Limb (tissue), 2 donors: ENCODE measurements at regions not wholly inside any gene's neighbourhood (a gene's known extent, or its start where the extent isn't known, plus 50 kb on each side); places are given as distances from the start of the nearest gene placed in this dataset.

Experiments
- DNase-seq, 2 donors: peaks; one replicate each; pipeline ENCODE4 v3.0.0-alpha.2; 2016; ENCODE audit errors: extremely low spot score in 2 of 2

DNA sequence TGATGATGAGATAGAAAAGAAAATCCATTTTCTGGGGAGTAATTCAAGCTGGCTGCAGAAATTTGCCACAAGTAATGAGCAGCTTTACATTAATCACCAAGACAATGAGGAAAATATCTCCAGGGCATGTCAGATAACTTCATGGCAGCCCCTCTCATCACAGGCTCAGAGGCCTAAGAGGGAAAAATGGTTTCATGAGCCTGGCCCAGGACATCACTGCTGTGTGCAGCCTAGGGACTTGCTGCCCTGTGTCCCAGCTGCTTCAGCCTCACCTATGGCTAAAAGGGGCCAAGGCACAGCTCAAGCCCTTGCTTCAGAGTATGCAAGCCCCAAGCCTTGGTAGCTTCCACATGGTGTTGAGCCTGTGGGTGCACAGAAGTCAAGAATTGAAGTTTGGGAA is 161.7 kb downstream of the OPA1 start:
- DNase-seq = no peak

DNA sequence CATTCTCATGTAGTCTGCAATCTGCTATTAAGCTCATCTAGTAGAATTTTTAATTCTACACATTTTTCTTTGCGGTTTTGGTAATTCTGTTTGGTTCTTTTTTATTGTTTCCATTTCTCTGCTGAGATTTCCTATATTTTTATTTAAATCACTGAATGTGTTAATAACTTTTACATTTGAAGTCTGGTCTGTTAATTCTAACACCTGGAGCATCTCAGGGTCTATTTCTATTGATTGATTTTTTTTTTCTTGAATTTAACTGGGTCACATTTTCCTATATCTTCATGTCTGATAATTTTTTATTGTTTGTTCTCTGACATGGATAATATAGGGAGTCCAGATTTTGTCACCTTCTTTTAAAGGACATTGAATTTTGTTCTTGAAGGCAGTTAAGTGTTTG is 163.5 kb downstream of the OPA1 start:
- DNase-seq = no peak

DNA sequence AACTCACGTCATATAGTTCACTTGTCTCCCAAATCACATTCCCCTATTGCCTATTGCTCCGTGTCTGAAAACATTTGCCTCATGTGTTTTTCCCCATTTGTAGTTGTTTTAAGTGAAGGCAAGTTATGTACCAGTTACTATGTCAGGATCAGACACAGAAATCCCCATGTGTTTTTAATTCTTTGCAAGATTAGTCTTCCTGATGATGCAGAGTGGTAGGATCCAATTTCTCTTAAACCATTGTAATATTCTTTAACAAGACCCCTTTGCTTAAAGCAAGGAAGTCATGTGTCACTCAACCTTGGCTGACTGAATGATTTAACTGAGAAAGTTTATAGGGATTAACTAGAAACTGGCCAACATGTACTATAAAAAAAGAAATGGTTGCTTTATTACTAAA is 164.4 kb downstream of the OPA1 start:
- DNase-seq = no peak

GRCh38 chr3:193761969-193762368 is 169.0 kb downstream of the OPA1 start:
- no peak for DNase-seq

GRCh38 chr3:193762657-193763056 is 169.6 kb downstream of the OPA1 start:
- no peak for DNase-seq

- no peak for DNase-seq
Measured at GRCh38 chr3:193764959-193765358, 172.0 kb downstream of the OPA1 start.

DNA sequence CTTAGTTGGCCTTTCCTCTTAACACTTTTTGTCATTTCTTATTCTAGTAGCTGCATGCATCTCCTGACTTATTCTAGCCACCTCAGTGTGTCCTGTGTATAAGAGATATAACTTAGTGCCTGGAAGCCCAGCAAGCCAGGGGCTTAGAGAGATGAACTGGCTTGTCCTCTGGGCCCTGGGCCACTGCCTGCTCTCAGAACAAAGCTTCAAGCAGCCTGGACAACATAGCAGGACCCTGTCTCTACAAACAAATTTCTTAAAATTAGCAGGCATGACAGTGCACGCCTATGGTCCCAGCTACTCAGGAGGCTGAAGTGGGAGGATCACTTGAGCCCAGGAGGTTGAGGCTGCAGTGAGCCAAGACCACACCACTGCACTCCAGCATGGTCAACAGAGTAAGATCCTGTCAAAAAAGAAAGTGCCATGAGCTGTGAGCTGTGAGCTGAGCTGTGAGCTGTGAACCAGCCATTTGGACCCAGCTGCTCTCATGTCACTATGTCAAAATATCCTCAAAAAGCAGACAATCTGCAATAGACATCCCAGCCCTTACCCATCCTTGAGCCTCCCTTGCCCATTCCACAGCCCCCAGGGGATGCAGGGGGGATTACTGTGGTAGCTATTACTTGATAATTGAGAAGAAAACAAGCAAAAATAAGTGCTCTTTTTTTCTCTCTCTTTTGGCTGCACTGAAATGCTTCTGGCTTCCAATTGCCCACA is 174.5 kb downstream of the OPA1 start:
- no peak for DNase-seq

- DNase-seq = no peak
Measured at GRCh38 chr3:193768070-193768394, 175.0 kb downstream of the OPA1 start.

DNA sequence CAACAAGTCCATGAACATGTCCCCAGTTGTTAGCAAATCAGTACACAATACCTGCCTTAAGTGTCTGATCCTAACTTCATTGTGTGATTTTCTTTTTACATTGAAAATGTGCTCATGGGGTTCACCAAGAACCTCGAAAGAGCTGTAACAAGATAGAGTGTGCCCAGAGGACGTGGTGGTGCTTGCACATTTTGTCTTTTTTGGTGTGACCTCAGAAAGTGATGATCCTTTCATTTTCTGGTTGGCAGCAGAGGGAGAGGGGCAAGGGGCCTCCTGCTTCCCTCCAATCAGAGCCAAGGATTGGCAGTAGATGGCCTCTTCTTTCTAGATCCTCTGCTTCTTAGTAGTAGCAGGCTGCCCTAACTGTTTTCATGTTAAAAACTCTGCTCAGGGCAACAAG is 176.4 kb downstream of the OPA1 start:
- DNase-seq = no peak

DNA sequence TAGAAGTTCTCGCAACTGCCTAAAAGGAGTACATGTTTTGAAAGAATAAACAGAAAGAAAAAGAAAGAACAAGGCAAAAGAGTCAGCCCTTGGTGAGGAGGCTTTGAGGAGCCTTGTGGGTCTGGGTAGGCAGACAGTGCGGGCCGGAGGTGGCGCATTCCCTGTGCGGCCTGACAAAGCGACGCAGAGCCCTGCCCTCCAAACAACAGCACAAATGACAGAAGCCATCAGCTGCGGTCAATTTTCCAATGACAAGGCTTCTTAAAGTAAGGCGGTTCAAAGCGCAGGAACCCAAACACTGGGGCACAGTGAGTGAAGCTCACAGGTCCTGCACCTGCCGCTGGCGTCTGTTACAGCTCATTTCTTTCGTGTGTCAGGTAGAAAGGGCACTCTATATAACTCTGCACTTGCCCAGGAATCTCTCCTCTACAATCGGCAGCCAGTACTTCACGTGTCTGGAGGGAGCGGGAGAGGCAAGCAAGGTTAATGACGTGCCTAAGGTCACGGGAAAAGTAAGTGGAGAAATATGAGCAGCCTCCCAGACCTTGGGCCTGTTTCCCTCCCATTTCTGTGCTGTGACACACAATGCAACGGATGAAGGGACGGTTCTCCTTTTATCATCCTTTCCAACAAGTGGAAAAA is 178.1 kb downstream of the OPA1 start:
- DNase-seq = no peak

DNA sequence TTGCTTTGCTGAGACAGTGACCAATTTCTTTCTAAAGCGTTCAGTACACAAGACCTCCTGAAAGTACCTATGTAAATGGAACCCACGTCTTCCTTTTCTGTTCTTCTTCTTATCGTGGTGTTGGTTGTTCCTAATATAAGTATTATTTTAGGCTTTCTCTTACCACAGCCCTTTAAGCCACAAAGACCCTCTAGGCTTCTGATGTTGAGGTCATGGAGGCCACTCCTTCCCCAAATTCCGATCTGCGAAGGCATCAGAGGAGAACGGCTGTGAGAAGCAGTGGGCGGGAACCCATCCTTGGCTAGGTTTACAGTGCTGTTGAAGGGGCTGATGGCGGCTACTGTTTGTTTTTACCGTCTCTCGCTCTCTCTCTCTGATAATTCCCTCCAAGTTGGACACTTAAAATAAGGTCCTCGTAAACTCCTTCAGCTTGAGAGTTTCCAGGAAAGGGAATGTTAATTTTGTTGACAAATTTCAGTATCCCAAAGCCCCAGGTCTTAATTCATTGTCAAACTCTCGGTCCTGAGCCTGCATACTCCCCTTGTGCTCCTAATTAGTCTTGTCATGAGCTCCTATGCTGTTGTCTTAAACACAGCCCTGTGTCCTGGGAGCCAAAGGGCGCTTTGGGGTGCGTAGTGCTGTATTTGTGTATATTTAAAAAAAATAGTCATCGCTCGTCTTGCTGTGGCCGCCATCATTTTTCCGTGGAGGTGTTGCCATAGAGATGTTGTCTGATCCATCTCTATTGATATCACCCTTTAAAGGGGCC is 178.8 kb downstream of the OPA1 start:
- no peak for DNase-seq

DNA sequence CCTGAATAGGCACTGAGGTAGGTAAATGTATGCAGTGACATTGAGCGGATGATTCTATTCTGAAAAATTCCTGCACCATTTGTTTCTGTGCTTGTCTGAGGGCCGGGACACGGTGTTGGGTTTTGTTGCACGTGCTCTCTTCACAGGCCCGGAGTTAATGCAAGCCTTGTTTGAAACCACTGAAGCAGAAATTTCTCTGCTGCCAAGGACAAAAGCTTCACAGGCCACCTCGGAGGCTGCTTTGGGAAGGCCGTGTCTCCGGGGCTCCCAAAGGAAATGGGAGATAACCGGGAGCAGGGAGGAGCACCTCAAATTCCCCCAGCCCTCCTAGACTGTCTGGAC is 179.4 kb downstream of the OPA1 start:
- no peak for DNase-seq

DNA sequence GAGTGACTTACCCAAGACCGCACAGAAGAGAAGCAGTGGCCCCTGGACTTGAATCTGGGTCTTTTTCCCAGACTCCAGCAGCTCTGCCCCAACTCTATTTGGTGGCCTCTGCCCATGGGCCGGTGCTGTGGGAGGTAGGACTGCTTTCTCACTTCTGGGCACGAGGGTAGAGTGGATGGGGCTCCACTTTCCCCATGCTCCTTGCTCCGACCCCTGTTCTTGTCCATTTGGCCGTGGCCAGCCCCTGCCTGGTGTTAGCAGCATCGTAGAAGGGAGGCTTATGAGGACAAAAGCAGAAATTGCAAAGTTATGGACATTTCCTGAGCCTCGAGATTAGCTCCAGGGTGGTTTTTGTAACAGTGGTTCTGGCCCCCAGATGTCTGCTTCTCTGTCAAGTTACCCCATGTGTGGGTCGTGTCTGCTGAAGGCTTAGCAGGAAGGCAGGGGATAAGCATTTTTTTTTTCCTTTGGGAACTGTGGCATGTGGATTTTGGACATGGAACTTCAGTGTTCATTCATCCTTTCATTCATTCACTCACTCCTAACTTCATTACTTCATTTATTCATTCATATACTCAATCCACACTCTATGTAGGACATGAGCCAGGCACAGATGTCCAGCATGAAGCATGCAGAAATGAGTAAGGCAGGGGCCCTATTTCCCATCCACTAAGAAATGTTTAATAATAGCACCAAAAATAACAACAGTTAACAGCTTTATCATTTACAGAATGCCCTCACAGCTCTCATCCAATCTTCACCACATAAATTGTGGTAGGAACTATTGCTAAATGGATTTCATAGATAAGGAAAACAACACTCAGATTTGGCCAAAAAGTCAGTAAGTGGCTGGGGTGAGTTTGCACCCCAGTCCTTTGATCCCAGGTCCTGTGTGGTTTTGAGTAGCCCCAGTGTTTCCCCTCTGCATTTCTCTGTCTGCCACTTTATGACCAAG is 180.5 kb downstream of the OPA1 start:
- no peak for DNase-seq

DNA sequence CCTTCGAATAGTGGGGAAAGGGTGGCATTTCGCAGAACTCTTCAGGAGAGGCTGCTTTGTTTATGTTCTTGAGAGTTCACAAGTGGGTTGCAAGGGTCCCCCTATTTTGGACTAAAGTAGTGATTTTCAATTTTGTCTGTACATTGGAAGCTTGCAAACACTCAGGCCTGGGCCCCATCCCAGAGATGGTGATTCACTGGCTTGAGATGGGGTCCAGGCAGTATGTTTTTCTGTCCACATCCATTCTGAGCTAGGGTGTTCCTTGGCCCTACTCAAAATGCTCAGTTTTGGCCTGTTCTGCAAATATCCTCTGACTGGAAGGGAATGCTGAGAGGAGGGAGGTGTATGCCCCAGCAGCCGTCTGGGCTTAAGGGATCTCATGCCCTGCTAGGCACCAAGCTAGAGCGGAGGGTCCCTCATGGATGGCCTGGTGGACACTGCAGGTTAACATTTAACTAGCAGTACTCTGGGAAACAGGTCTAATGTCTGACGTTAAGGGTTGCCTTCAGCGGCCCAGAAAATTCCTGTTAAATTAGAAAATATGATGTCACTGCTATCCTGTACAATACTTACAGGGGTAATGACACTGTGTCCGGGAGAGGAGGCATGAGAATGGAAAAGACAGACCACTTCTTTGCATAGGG is 181.4 kb downstream of the OPA1 start:
- DNase-seq = no peak

DNA sequence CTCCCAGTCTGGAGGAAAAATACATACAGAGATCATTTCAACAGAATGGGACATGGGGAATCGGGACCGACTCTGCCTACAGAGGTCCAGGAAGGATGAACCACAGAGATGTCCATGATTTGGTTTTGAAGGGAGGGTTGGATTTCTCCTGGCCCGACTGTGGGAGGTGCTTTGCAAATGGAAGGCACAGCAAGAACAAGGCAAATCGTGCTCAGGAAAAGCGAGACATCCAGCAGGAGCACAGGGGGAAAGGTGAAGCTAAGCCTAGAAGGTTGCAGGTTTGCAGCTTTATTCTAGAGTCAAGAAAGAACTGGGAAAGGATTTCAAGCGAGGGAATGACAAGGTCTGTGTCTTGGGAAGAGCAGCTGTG is 181.9 kb downstream of the OPA1 start:
- no peak for DNase-seq

GRCh38 chr3:193775421-193776077 is 182.5 kb downstream of the OPA1 start:
- no peak for DNase-seq

DNA sequence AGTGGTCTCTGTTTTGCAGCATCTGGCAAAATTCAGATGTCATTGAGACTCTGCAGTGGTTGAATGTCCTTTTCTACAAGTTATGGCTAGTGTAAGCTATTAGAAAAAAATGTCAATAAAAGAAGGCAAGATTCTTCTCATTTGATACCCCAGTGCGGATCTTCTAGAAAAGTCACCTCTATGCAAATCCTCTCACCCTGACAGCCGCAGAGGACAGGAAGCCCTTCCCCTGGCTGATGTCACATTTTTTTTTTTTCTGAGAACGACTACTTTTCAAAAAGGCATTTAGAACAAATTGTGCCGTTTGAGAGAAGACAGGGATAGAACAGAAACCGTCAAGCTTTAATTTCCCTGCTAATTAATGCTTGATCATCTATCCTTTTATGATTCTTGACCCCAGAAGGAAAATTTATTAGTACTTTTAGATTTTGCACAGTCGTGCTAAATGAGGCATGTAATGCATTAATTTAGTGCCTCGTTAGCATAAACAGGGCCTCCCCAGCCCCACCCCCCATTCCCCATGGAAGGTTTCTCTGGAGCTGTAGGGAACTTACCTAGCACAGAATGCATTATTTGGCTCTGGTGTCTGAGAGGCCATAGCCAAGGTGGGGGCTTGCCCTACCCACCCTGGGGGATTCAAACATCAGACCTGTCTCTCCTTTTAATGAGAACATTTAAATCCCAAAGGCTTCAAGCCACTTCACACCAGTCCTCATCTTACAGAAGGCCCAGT is 183.8 kb downstream of the OPA1 start:
- DNase-seq = no peak

DNA sequence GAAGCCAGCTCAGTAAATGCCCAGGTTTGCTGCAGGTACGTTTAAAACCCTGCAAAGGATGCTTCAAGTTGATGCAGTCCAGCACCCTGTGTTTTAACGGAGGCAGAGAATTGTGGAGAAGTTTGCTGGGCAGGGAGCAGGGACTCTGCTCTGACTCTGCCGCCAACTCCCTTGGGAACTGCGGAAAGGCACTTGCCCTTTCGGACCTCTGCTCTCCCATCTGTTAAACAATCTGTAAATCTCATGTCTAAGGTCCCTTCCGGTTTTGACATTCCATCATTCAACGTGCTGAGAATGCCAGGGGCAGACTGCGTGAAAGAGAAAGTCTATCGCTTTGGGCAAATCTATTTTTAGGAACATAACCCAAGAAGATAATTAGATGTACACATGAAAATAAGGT is 184.5 kb downstream of the OPA1 start:
- DNase-seq = no peak

GRCh38 chr3:193778676-193779075 is 185.7 kb downstream of the OPA1 start:
- no peak for DNase-seq

DNA sequence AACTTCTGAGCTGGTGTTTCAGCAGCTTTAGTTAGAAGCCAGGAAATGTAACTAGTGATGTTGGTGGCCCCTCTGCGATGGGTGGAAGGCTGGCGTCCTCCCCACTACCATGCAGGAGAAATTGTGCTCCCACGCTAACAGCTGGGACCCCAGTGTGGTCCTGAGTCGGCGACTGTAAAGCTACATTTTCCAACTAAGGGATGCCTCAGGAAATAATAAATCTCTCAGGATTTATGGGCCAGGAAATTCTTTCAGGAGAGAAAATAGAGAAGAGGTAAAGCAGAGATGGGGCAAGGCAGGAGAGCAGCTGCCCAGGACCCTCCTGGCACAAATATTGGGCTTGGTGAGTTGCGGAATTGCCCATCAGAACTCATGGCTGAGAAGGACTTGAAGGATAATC is 186.9 kb downstream of the OPA1 start:
- DNase-seq = no peak
